Fibroblast of mammary gland (primary cell): ENCODE measurements at regions not wholly inside any gene's neighbourhood (a gene's known extent, or its start where the extent isn't known, plus 50 kb on each side); places are given as distances from the start of the nearest gene placed in this dataset.

Source experiments
- DNase-seq: peaks from one replicate; pipeline ENCODE4 v3.0.0-alpha.2; 2010; ENCODE audit warnings: low read depth
- H3K4me3 ChIP-seq: 2 replicates; pipeline ENCODE4 v1.5.1; 2011; ENCODE audit warnings: low read depth, mild to moderate bottlenecking, low read length, moderate library complexity; ENCODE audit not compliant: control insufficient read depth
- CTCF ChIP-seq: conservative IDR thresholded peaks from 2 replicates; pipeline ENCODE4 v1.5.1; 2011; ENCODE audit warnings: low read depth, low read length, inconsistent platforms; ENCODE audit not compliant: control insufficient read depth, insufficient read depth

GRCh38 chr5:86880344-86880743, 262.6 kb downstream of the COX7C start:
- no peak for TF ChIP-seq CTCF
- DNase-seq = no peak
- no peak overlapping the region for H3K4me3 ChIP-seq

GRCh38 chr5:86880785-86881492, 263.2 kb downstream of the COX7C start:
- peak; percentile 83 for DNase-seq
- peak; percentile 91 for TF ChIP-seq CTCF
- H3K4me3 ChIP-seq = no peak overlapping the region

GRCh38 chr5:86881493-86882090, 263.9 kb downstream of the COX7C start:
- DNase-seq = no peak
- no peak overlapping the region for H3K4me3 ChIP-seq
- no peak for TF ChIP-seq CTCF

GRCh38 chr5:86884608-86885007, 266.9 kb downstream of the COX7C start:
- DNase-seq = no peak
- H3K4me3 ChIP-seq = no peak overlapping the region
- TF ChIP-seq CTCF = no peak

GRCh38 chr5:86885011-86885410, 267.3 kb downstream of the COX7C start:
- no peak for TF ChIP-seq CTCF
- no peak overlapping the region for H3K4me3 ChIP-seq
- no peak for DNase-seq

GRCh38 chr5:86885489-86886230, 267.9 kb downstream of the COX7C start:
- TF ChIP-seq CTCF = no peak
- no peak for DNase-seq

More at GRCh38 chr5:86885489-86886230, 267.9 kb downstream of the COX7C start:
- no peak overlapping the region for H3K4me3 ChIP-seq
